ENCODE measurements at regions not wholly inside any gene's neighbourhood (a gene's known extent, or its start where the extent isn't known, plus 50 kb on each side); places are given as distances from the start of the nearest gene placed in this dataset.
"Not testable (repeated sequence)": the region's sequence is repeated elsewhere in the genome, so short reads cannot be mapped to it uniquely, and the experiment has no call there.

DNA sequence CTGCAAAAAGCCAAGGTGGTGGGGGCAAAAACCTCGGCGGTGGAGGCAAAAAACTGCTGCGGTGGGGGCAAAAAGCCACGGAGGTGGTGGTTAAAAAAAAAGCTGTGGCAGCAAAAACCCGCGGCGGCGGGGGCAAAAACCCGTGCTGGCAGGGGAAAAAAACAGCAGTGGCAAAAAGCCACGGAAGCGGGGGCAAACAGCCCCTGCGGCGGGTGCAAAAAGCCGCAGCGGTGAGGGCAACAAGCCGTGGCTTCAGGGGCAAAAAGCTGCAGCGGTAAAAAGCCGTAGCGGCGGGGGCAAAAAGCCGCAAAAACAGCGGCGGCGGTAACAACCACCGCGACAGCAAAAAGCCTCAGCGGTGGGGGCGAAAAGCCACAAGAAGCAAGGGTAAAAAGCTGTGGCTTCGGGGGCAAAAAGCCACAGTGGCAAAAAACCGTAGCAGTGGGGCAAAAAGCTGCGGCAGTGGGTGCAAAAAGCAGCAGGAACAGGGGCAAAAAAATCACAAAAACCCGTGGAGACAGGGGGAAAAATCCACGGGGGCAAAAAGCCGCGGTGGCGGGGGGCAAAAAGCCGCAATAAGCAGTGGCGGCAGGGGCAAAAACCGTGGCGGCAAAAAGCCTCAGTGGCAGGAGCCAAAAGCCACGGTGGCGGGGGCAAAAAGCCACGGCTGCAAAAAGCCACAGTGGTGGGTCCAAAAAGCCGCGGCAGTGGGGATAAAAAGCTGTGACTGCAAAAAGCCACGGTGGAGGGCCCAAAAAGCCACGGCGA is 193.7 kb downstream of the SHCBP1 start:
- no peak overlapping the region for H2BK15ac ChIP-seq (replicated peaks; ENCODE audit: low read depth)
- no peak overlapping the region for H3K23ac ChIP-seq (ENCODE audit: low read length)
- H3K79me1 ChIP-seq (ENCODE audit: low read length), result no peaks in the 10 kb centered on the region
- no peaks in the 10 kb centered on the region for H3K4me1 ChIP-seq (ENCODE audit: control insufficient read depth, low read depth, low read length)
- no peak overlapping the region for H3K4me2 ChIP-seq (ENCODE audit: low read length)
- no peak overlapping the region for H3K4me3 ChIP-seq (ENCODE audit: low read length)
- no peak overlapping the region for H3K18ac ChIP-seq (ENCODE audit: low read length)
- DNase-seq, result no peak
- no CpG with 5 or more reads among the region's 48 CpGs for WGBS (ENCODE audit: extremely low coverage, insufficient coverage, low lambda C conversion rate)
- H4K8ac ChIP-seq (ENCODE audit: low read depth, low read length), result no peak overlapping the region
- no peak overlapping the region for H2AK5ac ChIP-seq (ENCODE audit: low read length)
- H3K4ac ChIP-seq (ENCODE audit: low read depth, low read length), result no peak overlapping the region
- no peak overlapping the region for H4K5ac ChIP-seq (ENCODE audit: low read length)
- H3K56ac ChIP-seq (ENCODE audit: low read length), result no peak overlapping the region
- no peaks in the 10 kb centered on the region for H3K36me3 ChIP-seq (ENCODE audit: control insufficient read depth, insufficient read depth, low read length)
- H3K79me2 ChIP-seq (ENCODE audit: control insufficient read depth, insufficient read depth, low read length), result no peaks in the 10 kb centered on the region
- no peak overlapping the region for H3K9ac ChIP-seq (ENCODE audit: low read length)
- H2BK120ac ChIP-seq (ENCODE audit: low read depth, low read length), result no peak overlapping the region
- no peaks in the 10 kb centered on the region for H3K27me3 ChIP-seq (ENCODE audit: insufficient read depth, low read length, poor library complexity)
- no peak overlapping the region for H2BK5ac ChIP-seq (ENCODE audit: low read length)
- no peak overlapping the region for H3K27ac ChIP-seq (ENCODE audit: low read depth, low read length)

DNA sequence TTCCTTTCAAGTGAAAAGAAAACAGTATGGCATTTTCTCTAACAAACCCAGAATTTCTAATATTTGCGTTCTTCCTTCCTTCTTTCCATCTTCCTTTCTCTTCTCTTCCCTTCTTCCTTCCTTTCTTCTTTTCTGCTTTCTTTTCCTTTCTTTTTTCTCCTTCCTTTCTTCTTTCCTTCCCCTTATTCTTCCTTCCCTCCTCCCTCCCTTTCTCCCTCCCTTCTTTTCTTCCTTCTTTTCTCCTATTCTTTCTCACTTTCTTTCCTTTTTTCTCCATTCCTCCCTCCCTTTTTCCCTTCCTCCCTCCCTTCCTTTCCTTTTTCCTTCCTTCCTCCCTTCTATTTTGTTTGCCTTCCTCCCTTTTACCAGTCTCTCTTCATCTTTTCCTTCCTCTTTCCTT is 194.8 kb downstream of the SHCBP1 start:
- Histone ChIP-seq H3K4me3 (ENCODE audit: low read length) (no peak overlapping the region), H3K36me3 (ENCODE audit: control insufficient read depth, insufficient read depth, low read length) (no peaks in the 10 kb centered on the region)

DNA sequence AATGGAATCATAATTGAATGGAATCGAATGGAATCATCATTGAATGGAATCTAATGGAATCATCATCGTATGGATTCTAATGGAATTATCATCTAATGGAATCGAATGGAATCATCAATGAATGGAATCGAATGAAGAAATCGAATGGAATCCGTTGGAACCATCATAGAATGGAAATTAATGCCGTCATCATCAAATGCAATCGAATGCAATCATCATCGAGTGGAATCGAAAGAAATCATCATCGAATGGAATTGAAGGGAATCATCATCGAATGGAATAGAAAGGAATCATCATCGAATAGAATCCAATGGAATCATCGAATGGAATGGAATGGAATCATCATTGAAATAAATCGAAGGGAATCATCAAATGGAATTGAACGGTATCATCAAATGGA is 217.2 kb downstream of the SHCBP1 start:
- WGBS (ENCODE audit: extremely low coverage, insufficient coverage, low lambda C conversion rate), result no CpG with 5 or more reads among the region's 16 CpGs
- no peak overlapping the region for H3K27ac ChIP-seq (ENCODE audit: low read depth, low read length)
- no peak overlapping the region for H3K23ac ChIP-seq (ENCODE audit: low read length)
- no peaks in the 10 kb centered on the region for H3K36me3 ChIP-seq (ENCODE audit: control insufficient read depth, insufficient read depth, low read length)
- no peak overlapping the region for H2BK15ac ChIP-seq (replicated peaks; ENCODE audit: low read depth)
- no peaks in the 10 kb centered on the region for H3K79me1 ChIP-seq (ENCODE audit: low read length)
- no peak overlapping the region for H2BK5ac ChIP-seq (ENCODE audit: low read length)
- H3K27me3 ChIP-seq (ENCODE audit: insufficient read depth, low read length, poor library complexity), result no peaks in the 10 kb centered on the region
- DNase-seq, result no peak
- H3K4ac ChIP-seq (ENCODE audit: low read depth, low read length), result no peak overlapping the region
- no peak overlapping the region for H4K5ac ChIP-seq (ENCODE audit: low read length)
- H3K4me2 ChIP-seq (ENCODE audit: low read length), result no peak overlapping the region
- no peak overlapping the region for H2AK5ac ChIP-seq (ENCODE audit: low read length)
- no peak overlapping the region for H4K8ac ChIP-seq (ENCODE audit: low read depth, low read length)
- H3K18ac ChIP-seq (ENCODE audit: low read length), result no peak overlapping the region
- no peak overlapping the region for H3K9ac ChIP-seq (ENCODE audit: low read length)
- no peak overlapping the region for H3K56ac ChIP-seq (ENCODE audit: low read length)
- no peak overlapping the region for H2BK120ac ChIP-seq (ENCODE audit: low read depth, low read length)
- no peaks in the 10 kb centered on the region for H3K4me1 ChIP-seq (ENCODE audit: control insufficient read depth, low read depth, low read length)
- no peak overlapping the region for H3K4me3 ChIP-seq (ENCODE audit: low read length)
- H3K79me2 ChIP-seq (ENCODE audit: control insufficient read depth, insufficient read depth, low read length), result no peaks in the 10 kb centered on the region

More for the DNA sequence above, 194.8 kb downstream of the SHCBP1 start:
- Histone ChIP-seq H3K79me1 (ENCODE audit: low read length) (no peaks in the 10 kb centered on the region), H2AK5ac (ENCODE audit: low read length) (no peak overlapping the region), H3K23ac (ENCODE audit: low read length) (no peak overlapping the region), H3K4ac (ENCODE audit: low read depth, low read length) (no peak overlapping the region), H2BK15ac (replicated peaks; ENCODE audit: low read depth) (no peak overlapping the region), H2BK5ac (ENCODE audit: low read length) (no peak overlapping the region), H3K9ac (ENCODE audit: low read length) (no peak overlapping the region), H3K18ac (ENCODE audit: low read length) (no peak overlapping the region), H3K27me3 (ENCODE audit: insufficient read depth, low read length, poor library complexity) (no peaks in the 10 kb centered on the region), H3K79me2 (ENCODE audit: control insufficient read depth, insufficient read depth, low read length) (no peaks in the 10 kb centered on the region), H3K4me2 (ENCODE audit: low read length) (no peak overlapping the region), H3K27ac (ENCODE audit: low read depth, low read length) (no peak overlapping the region), H2BK120ac (ENCODE audit: low read depth, low read length) (no peak overlapping the region), H3K4me1 (ENCODE audit: control insufficient read depth, low read depth, low read length) (no peaks in the 10 kb centered on the region), H4K5ac (ENCODE audit: low read length) (no peak overlapping the region), H3K56ac (ENCODE audit: low read length) (no peak overlapping the region), H4K8ac (ENCODE audit: low read depth, low read length) (no peak overlapping the region)
- WGBS (ENCODE audit: extremely low coverage, insufficient coverage, low lambda C conversion rate), result no CpG with 5 or more reads among the region's 1 CpG
- DNase-seq, result no peak

DNA sequence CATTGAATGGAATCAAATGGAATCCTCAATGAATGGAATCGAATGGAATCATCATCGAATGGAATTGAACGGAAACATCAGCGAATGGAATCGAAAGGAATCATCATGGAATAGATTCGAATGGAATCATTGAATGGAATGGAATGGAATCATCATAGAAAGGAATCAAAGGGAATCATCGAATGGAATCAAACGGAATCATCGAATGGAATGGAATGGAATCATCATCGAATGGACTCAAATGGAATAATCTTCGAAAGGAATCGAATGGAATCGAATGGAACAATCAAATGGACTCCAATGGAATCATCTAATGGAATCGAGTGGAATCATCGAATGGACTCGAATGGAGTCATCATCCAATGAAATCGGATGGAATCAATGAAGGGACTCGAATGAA is 222.6 kb downstream of the SHCBP1 start:
- H4K5ac ChIP-seq (ENCODE audit: low read length); DNase-seq; H2BK5ac ChIP-seq (ENCODE audit: low read length); H3K27ac ChIP-seq (ENCODE audit: low read depth, low read length); H2AK5ac ChIP-seq (ENCODE audit: low read length); H3K9ac ChIP-seq (ENCODE audit: low read length); H2BK120ac ChIP-seq (ENCODE audit: low read depth, low read length); H3K18ac ChIP-seq (ENCODE audit: low read length); H3K56ac ChIP-seq (ENCODE audit: low read length); H3K79me2 ChIP-seq (ENCODE audit: control insufficient read depth, insufficient read depth, low read length); H3K4ac ChIP-seq (ENCODE audit: low read depth, low read length); H3K27me3 ChIP-seq (ENCODE audit: insufficient read depth, low read length, poor library complexity); H4K8ac ChIP-seq (ENCODE audit: low read depth, low read length); H3K4me3 ChIP-seq (ENCODE audit: low read length); H3K79me1 ChIP-seq (ENCODE audit: low read length); H3K23ac ChIP-seq (ENCODE audit: low read length); H3K4me2 ChIP-seq (ENCODE audit: low read length); H2BK15ac ChIP-seq (replicated peaks; ENCODE audit: low read depth); H3K36me3 ChIP-seq (ENCODE audit: control insufficient read depth, insufficient read depth, low read length); H3K4me1 ChIP-seq (ENCODE audit: control insufficient read depth, low read depth, low read length): not testable (repeated sequence)
- WGBS (ENCODE audit: extremely low coverage, insufficient coverage, low lambda C conversion rate), result no CpG with 5 or more reads among the region's 18 CpGs

- not testable (repeated sequence) for H4K5ac ChIP-seq (ENCODE audit: low read length); H3K4me1 ChIP-seq (ENCODE audit: control insufficient read depth, low read depth, low read length); H3K27ac ChIP-seq (ENCODE audit: low read depth, low read length); H3K79me2 ChIP-seq (ENCODE audit: control insufficient read depth, insufficient read depth, low read length); H3K18ac ChIP-seq (ENCODE audit: low read length); H3K4me3 ChIP-seq (ENCODE audit: low read length); H3K56ac ChIP-seq (ENCODE audit: low read length); DNase-seq; H2AK5ac ChIP-seq (ENCODE audit: low read length); H3K4me2 ChIP-seq (ENCODE audit: low read length); H3K27me3 ChIP-seq (ENCODE audit: insufficient read depth, low read length, poor library complexity); H4K8ac ChIP-seq (ENCODE audit: low read depth, low read length); H2BK120ac ChIP-seq (ENCODE audit: low read depth, low read length); H3K36me3 ChIP-seq (ENCODE audit: control insufficient read depth, insufficient read depth, low read length); H2BK5ac ChIP-seq (ENCODE audit: low read length); H3K4ac ChIP-seq (ENCODE audit: low read depth, low read length); H3K23ac ChIP-seq (ENCODE audit: low read length); H3K79me1 ChIP-seq (ENCODE audit: low read length); H3K9ac ChIP-seq (ENCODE audit: low read length); H2BK15ac ChIP-seq (replicated peaks; ENCODE audit: low read depth)
- no CpG with 5 or more reads among the region's 18 CpGs for WGBS (ENCODE audit: extremely low coverage, insufficient coverage, low lambda C conversion rate)
Observed at GRCh38 chr16:46396883-46397270, 224.3 kb downstream of the SHCBP1 start.

All from mesendoderm (in vitro differentiated cells).